GM19238 (cell line): ENCODE measurements at regions not wholly inside any gene's neighbourhood (a gene's known extent, or its start where the extent isn't known, plus 50 kb on each side); places are given as distances from the start of the nearest gene placed in this dataset.
"Not testable (repeated sequence)": the region's sequence is repeated elsewhere in the genome, so short reads cannot be mapped to it uniquely, and the experiment has no call there.

Experiments
- DNase-seq: peaks from one replicate; pipeline ENCODE4 v3.0.0; 2011; ENCODE audit warnings: low spot score; ENCODE audit not compliant: insufficient read length

GRCh38 chr6:8940356-8940755 lies 505.0 kb upstream of the SLC35B3 start:
- DNase-seq: no peak

GRCh38 chr6:8939615-8940014 lies 504.3 kb upstream of the SLC35B3 start:
- DNase-seq: no peak

- no peak for DNase-seq
These were observed 499.0 kb upstream of the SLC35B3 start for GRCh38 chr6:8934318-8934717.

- no peak for DNase-seq
These were observed 494.7 kb upstream of the SLC35B3 start for GRCh38 chr6:8930009-8930408.

GRCh38 chr6:8920244-8920643 lies 484.9 kb upstream of the SLC35B3 start:
- DNase-seq: not testable (repeated sequence)

- no peak for DNase-seq
These were observed 482.9 kb upstream of the SLC35B3 start for GRCh38 chr6:8918196-8918595.

GRCh38 chr6:8914700-8915099 lies 479.4 kb upstream of the SLC35B3 start:
- DNase-seq: no peak

GRCh38 chr6:8908638-8909037 lies 473.3 kb upstream of the SLC35B3 start:
- DNase-seq: no peak

- DNase-seq: no peak
These were observed 471.4 kb upstream of the SLC35B3 start for GRCh38 chr6:8906699-8907098.

GRCh38 chr6:8905757-8906156 lies 470.4 kb upstream of the SLC35B3 start:
- no peak for DNase-seq

- DNase-seq: no peak
These were observed 469.4 kb upstream of the SLC35B3 start for GRCh38 chr6:8904754-8905153.

- DNase-seq: no peak
These were observed 464.7 kb upstream of the SLC35B3 start for GRCh38 chr6:8900056-8900455.

GRCh38 chr6:8889514-8889913 lies 454.2 kb upstream of the SLC35B3 start:
- no peak for DNase-seq

- DNase-seq: no peak
These were observed 453.1 kb upstream of the SLC35B3 start for GRCh38 chr6:8888468-8888867.

- no peak for DNase-seq
These were observed 446.3 kb upstream of the SLC35B3 start for GRCh38 chr6:8881663-8882062.

GRCh38 chr6:8879334-8879733 lies 444.0 kb upstream of the SLC35B3 start:
- DNase-seq: no peak

- DNase-seq: no peak
These were observed 440.6 kb upstream of the SLC35B3 start for GRCh38 chr6:8875986-8876385.

- DNase-seq: no peak
These were observed 437.2 kb upstream of the SLC35B3 start for GRCh38 chr6:8872589-8872988.

GRCh38 chr6:8865451-8865850 lies 430.1 kb upstream of the SLC35B3 start:
- no peak for DNase-seq

- DNase-seq: no peak
These were observed 425.3 kb upstream of the SLC35B3 start for GRCh38 chr6:8860671-8861070.

GRCh38 chr6:8859501-8859900 lies 424.2 kb upstream of the SLC35B3 start:
- DNase-seq: no peak

GRCh38 chr6:8858854-8859331 lies 423.5 kb upstream of the SLC35B3 start:
- DNase-seq: no peak

GRCh38 chr6:8857160-8857559 lies 421.8 kb upstream of the SLC35B3 start:
- DNase-seq: no peak

GRCh38 chr6:8855411-8855810 lies 420.1 kb upstream of the SLC35B3 start:
- DNase-seq: no peak
